Islet precursor cell (in vitro differentiated cells): ENCODE measurements at regions not wholly inside any gene's neighbourhood (a gene's known extent, or its start where the extent isn't known, plus 50 kb on each side); places are given as distances from the start of the nearest gene placed in this dataset.
"Not testable (repeated sequence)": the region's sequence is repeated elsewhere in the genome, so short reads cannot be mapped to it uniquely, and the experiment has no call there.

ENCODE experiments used
- DNase-seq: peaks from one replicate; pipeline ENCODE4 v3.0.0-alpha.2; 2018

- no peak for DNase-seq
Measured at GRCh38 chr2:187996630-187997029, 295.0 kb upstream of the GULP1 start.

GRCh38 chr2:188000189-188000588, 291.5 kb upstream of the GULP1 start:
- DNase-seq: no peak

- DNase-seq: no peak
Measured at GRCh38 chr2:188003800-188004199, 287.9 kb upstream of the GULP1 start.

- DNase-seq: no peak
Measured at GRCh38 chr2:188013767-188014166, 277.9 kb upstream of the GULP1 start.

GRCh38 chr2:188016917-188017316, 274.8 kb upstream of the GULP1 start:
- no peak for DNase-seq

- no peak for DNase-seq
Measured at GRCh38 chr2:188022389-188022788, 269.3 kb upstream of the GULP1 start.

GRCh38 chr2:188023035-188023434, 268.6 kb upstream of the GULP1 start:
- no peak for DNase-seq

- no peak for DNase-seq
Measured at GRCh38 chr2:188024811-188025210, 266.9 kb upstream of the GULP1 start.

- peak; percentile 98 for DNase-seq
Measured at GRCh38 chr2:188028739-188029138, 262.9 kb upstream of the GULP1 start.

GRCh38 chr2:188032306-188032705, 259.4 kb upstream of the GULP1 start:
- DNase-seq: peak; percentile 57

- no peak for DNase-seq
Measured at GRCh38 chr2:188032786-188033185, 258.9 kb upstream of the GULP1 start.

GRCh38 chr2:188033240-188033639, 258.4 kb upstream of the GULP1 start:
- DNase-seq: peak; percentile 75

- DNase-seq: peak; percentile 56
Measured at GRCh38 chr2:188034102-188034501, 257.6 kb upstream of the GULP1 start.

GRCh38 chr2:188035377-188035776, 256.3 kb upstream of the GULP1 start:
- DNase-seq: peak; percentile 61

GRCh38 chr2:188036786-188037185, 254.9 kb upstream of the GULP1 start:
- not testable (repeated sequence) for DNase-seq

GRCh38 chr2:188039307-188039706, 252.4 kb upstream of the GULP1 start:
- DNase-seq: no peak

- no peak for DNase-seq
Measured at GRCh38 chr2:188042412-188042811, 249.3 kb upstream of the GULP1 start.

GRCh38 chr2:188045016-188045415, 246.7 kb upstream of the GULP1 start:
- DNase-seq: no peak

- DNase-seq: no peak
Measured at GRCh38 chr2:188046437-188046836, 245.2 kb upstream of the GULP1 start.

GRCh38 chr2:188047735-188048134, 243.9 kb upstream of the GULP1 start:
- DNase-seq: no peak

GRCh38 chr2:188050726-188051125, 240.9 kb upstream of the GULP1 start:
- no peak for DNase-seq

- DNase-seq: no peak
Measured at GRCh38 chr2:188051706-188052105, 240.0 kb upstream of the GULP1 start.

- DNase-seq: no peak
Measured at GRCh38 chr2:188065386-188065785, 226.3 kb upstream of the GULP1 start.

GRCh38 chr2:188068093-188068492, 223.6 kb upstream of the GULP1 start:
- DNase-seq: no peak

- no peak for DNase-seq
Measured at GRCh38 chr2:188076149-188077056, 215.3 kb upstream of the GULP1 start.
